ENCODE measurements at regions not wholly inside any gene's neighbourhood (a gene's known extent, or its start where the extent isn't known, plus 50 kb on each side); places are given as distances from the start of the nearest gene placed in this dataset.

DNA sequence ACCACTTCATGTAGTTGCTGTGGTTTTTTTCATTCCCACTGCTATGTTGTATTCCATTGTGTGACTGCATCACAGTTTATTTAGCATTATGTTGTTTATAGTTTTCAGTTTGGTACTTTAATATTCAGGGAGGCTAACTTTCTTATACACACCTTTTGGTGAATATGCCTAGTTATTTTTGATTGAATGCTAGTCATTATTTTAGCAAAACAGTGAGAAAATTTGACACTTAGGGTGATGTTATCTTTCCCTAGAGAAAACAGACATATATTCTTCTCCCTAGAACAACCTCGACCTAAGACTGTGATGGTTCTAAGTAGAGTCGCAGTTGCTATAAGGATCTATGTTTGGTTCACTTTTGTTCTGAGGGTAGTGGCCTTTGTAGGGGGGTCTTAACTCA lies 120.8 kb upstream of the B3GAT2 start:
- ATAC-seq (no peak), DNase-seq (ENCODE audit: low read depth, low spot score) (no peak)
- ChIA-PET POLR2A (no interaction called here), CTCF (no interaction called here)
- Histone ChIP-seq H3K4me1 (ENCODE audit: control insufficient read depth, insufficient read depth, low read length) (no peaks in the 10 kb centered on the region), H3K27me3 (ENCODE audit: control insufficient read depth, insufficient read depth, low read length) (no peaks in the 10 kb centered on the region), H3K9me3 (ENCODE audit: control insufficient read depth, insufficient read depth, low read depth, low read length) (no peaks in the 10 kb centered on the region; the same call in 1 of the 2 replicates), H3K27ac (ENCODE audit: low read length) (no peak overlapping the region), H3K36me3 (ENCODE audit: control insufficient read depth, insufficient read depth, low read length) (no peaks in the 10 kb centered on the region), H3K4me3 (ENCODE audit: low read depth in 2 of 2, low read length in 2 of 2) (no peak overlapping the region)
- intact Hi-C loops (cut with micrococcal nuclease; ENCODE audit: unreplicated experiment) (no loop called here), in situ Hi-C loops (cut with HindIII; ENCODE audit: low pct_unique_long_range_greater_than_20kb, low sequenced_read_pairs) (no loop called here)
- BruUV-seq (replicated peaks): no TSS peak
- TF ChIP-seq TCF7L2 (IDR thresholded peaks at IDR 0.05; ENCODE audit: low read depth, low read length): no peak
- no peak for TF ChIP-seq REST (IDR thresholded peaks at IDR 0.05; ENCODE audit: insufficient read depth in 1 of 2, low read depth in 2 of 2, low read length in 1 of 2)

DNA sequence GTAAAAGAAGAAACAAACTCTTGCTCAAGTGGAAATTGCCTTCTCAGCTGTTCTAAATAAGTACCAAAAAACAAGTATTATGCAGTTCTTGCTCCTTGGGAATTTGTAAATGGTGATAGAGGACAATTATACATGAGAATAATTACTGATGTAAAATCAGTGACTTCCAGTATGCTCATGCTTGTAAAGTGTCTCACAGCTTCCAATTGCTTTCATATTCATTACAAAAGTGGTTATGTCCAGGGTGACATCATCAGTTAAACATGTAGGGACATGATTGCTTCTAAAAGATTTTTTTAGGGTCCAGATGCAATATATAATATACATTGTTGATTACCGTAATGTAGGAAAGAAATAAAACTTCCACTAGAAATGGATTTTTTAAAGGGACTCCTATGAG lies 122.8 kb upstream of the B3GAT2 start:
- no peaks in the 10 kb centered on the region; the same call in 1 of the 2 replicates for H3K9me3 ChIP-seq (ENCODE audit: control insufficient read depth, insufficient read depth, low read depth, low read length)
- TF ChIP-seq CTCF (IDR thresholded peaks at IDR 0.05) (no peak), POLR2AphosphoS5 (IDR thresholded peaks at IDR 0.05; ENCODE audit: low read depth, low read length) (no peak), REST (IDR thresholded peaks at IDR 0.05; ENCODE audit: insufficient read depth in 1 of 2, low read depth in 2 of 2, low read length in 1 of 2) (no peak), SIN3A (IDR thresholded peaks at IDR 0.05; ENCODE audit: borderline replicate concordance, insufficient read depth, low read depth, low read length) (no peak), TCF7L2 (IDR thresholded peaks at IDR 0.05; ENCODE audit: low read depth, low read length) (no peak)
- no peaks in the 10 kb centered on the region for H3K27me3 ChIP-seq (ENCODE audit: control insufficient read depth, insufficient read depth, low read length)
- intact Hi-C loops (cut with micrococcal nuclease; ENCODE audit: unreplicated experiment) (no loop called here), in situ Hi-C loops (cut with HindIII; ENCODE audit: low pct_unique_long_range_greater_than_20kb, low sequenced_read_pairs) (no loop called here)
- DNase-seq (ENCODE audit: low read depth, low spot score): no peak
- H3K4me3 ChIP-seq (ENCODE audit: low read depth in 2 of 2, low read length in 2 of 2): no peak overlapping the region
- ChIA-PET POLR2A (interaction anchor here (0.9 kb wide), 1 partner anchor 12 kb away, joined by 3 read pairs; no protein-coding TSS in a partner anchor), CTCF (no interaction called here)
- BruUV-seq (replicated peaks): no TSS peak
- H3K36me3 ChIP-seq (ENCODE audit: control insufficient read depth, insufficient read depth, low read length): no peaks in the 10 kb centered on the region
- no peak for ATAC-seq
- no peak overlapping the region for H3K27ac ChIP-seq (ENCODE audit: low read length)
- no peaks in the 10 kb centered on the region for H3K4me1 ChIP-seq (ENCODE audit: control insufficient read depth, insufficient read depth, low read length)
